ENCODE measurements at regions not wholly inside any gene's neighbourhood (a gene's known extent, or its start where the extent isn't known, plus 50 kb on each side); places are given as distances from the start of the nearest gene placed in this dataset.

GRCh38 chr13:22114630-22115311, 443.9 kb downstream of the FGF9 start:
- no peak for TF ChIP-seq CTCF (IDR thresholded peaks at IDR 0.05)
- TF ChIP-seq POLR2A (IDR thresholded peaks at IDR 0.05), result no peak
